Panc1 (cell line): ENCODE measurements at regions not wholly inside any gene's neighbourhood (a gene's known extent, or its start where the extent isn't known, plus 50 kb on each side); places are given as distances from the start of the nearest gene placed in this dataset.

Source experiments
- ATAC-seq: fragments of 200-7000 bp; cut with Tn5 transposase; 2 replicates; pipeline ENCODE4 v1.9.1; 2020; ENCODE audit warnings: mild to moderate bottlenecking, moderate library complexity
- BruUV-seq: library from RNA; stranded (reverse); fragments of 400-500 nt; replicated peaks from 2 replicates; lab custom pipeline; 2021; lab: Mats Ljungman, UMichigan
- CTCF ChIA-PET: fragments of 300-600 bp; sonication (Branson Sonifier 250); formaldehyde crosslinking; loops from one replicate; lab custom pipeline; 2022; ENCODE audit warnings: antibody characterized with exemption; lab: Charles Lee
- POLR2A ChIA-PET: fragments of 300-600 bp; sonication (Branson Sonifier 250); formaldehyde crosslinking; loops from one replicate; lab custom pipeline; 2022; ENCODE audit warnings: antibody characterized with exemption; lab: Charles Lee
- DNase-seq: peaks from one replicate; pipeline ENCODE4 v3.0.0-alpha.2; 2010; ENCODE audit warnings: low read depth, low spot score
- H3K27ac ChIP-seq: 2 replicates; pipeline ENCODE4 v1.5.1; 2011; ENCODE audit warnings: mild to moderate bottlenecking, low read length, inconsistent platforms
- H3K27me3 ChIP-seq: fragments of 200-500 bp; sonication (Bioruptor generic); 2 replicates; pipeline ENCODE4 v1.6.0; 2014; ENCODE audit warnings: low read length, inconsistent platforms; ENCODE audit not compliant: control insufficient read depth, insufficient read depth
- H3K36me3 ChIP-seq: fragments of 200-500 bp; sonication (Bioruptor generic); 2 replicates; pipeline ENCODE4 v1.5.1; 2014; ENCODE audit warnings: inconsistent platforms, mild to moderate bottlenecking, low read length, moderate library complexity; ENCODE audit not compliant: control insufficient read depth, insufficient read depth
- H3K4me1 ChIP-seq: 2 replicates; pipeline ENCODE4 v1.5.1; 2011; ENCODE audit warnings: inconsistent platforms, mild to moderate bottlenecking, low read length, moderate library complexity; ENCODE audit not compliant: control insufficient read depth, insufficient read depth
- H3K4me3 ChIP-seq, 2 experiments: 2 replicates each; pipeline ENCODE4 v1.5.1; 2011 to 2012; ENCODE audit warnings: low read depth in 2 of 2, low read length in 2 of 2, mild to moderate bottlenecking in 2 of 2, inconsistent platforms in 1 of 2, moderate library complexity in 1 of 2
- H3K9me3 ChIP-seq: fragments of 200-500 bp; sonication (Bioruptor generic); 2 replicates; pipeline ENCODE4 v1.5.1; 2014; ENCODE audit warnings: low read depth, mild to moderate bottlenecking, inconsistent platforms, low read length, moderate library complexity; ENCODE audit not compliant: control insufficient read depth, insufficient read depth
- POLR2AphosphoS5 ChIP-seq: IDR thresholded peaks from 2 replicates; pipeline ENCODE4 v1.6.1; 2012; ENCODE audit warnings: mild to moderate bottlenecking, low read depth, low read length, moderate library complexity
- SIN3A ChIP-seq: IDR thresholded peaks from 2 replicates; pipeline ENCODE4 v1.6.1; 2012; ENCODE audit warnings: low read depth, mild to moderate bottlenecking, low read length, moderate library complexity, borderline replicate concordance; ENCODE audit not compliant: insufficient read depth
- TCF7L2 ChIP-seq: IDR thresholded peaks from 2 replicates; pipeline ENCODE4 v1.6.1; 2011; ENCODE audit warnings: mild to moderate bottlenecking, low read depth, low read length, inconsistent platforms
- in situ Hi-C: cut with HindIII; loops from 2 replicates; pipeline ENCODE4 v1.10.0; 2016; ENCODE audit warnings: low sequenced_read_pairs, low pct_unique_long_range_greater_than_20kb
- intact Hi-C: fragments of 100-400 bp; cut with micrococcal nuclease; formaldehyde crosslinking; loops from one replicate; pipeline ENCODE4 v1.10.0; 2022; ENCODE audit not compliant: unreplicated experiment
- TF ChIP-seq, protein P1 (sequence below), 2 experiments: IDR thresholded peaks; 2 replicates each; pipeline ENCODE4 v1.6.1; 2011 to 2012; ENCODE audit warnings: low read depth in 2 of 2, control low read depth in 1 of 2, low read length in 1 of 2, mild to moderate bottlenecking in 1 of 2, moderate library complexity in 1 of 2; ENCODE audit not compliant: insufficient read depth in 1 of 2
- TF ChIP-seq, protein P2 (sequence below): fragments of 450-650 bp; IDR thresholded peaks from 2 replicates; pipeline ENCODE4 v1.5.1; 2017; ENCODE audit warnings: mild to moderate bottlenecking

DNA sequence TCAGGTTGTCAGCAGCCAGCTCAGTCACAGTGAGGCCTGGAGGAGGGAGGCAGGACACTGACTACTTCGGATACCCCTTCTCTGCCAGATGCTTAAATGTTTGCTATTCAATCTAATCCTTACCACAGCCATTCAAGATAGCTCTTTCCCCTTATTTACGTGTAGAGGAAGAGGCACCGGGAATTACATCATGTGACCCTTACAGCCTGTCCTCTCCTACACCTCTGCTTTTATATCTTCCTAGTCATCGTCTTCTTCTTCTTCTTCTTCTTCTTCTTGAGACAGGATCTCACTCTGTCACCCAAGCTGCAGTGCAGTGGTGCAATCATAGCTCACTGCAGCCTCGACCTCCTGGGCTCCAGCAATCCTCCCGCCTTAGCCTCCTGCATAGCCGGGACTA, 148.1 kb upstream of the NEDD9 start:
- Histone ChIP-seq H3K4me3 (no peak overlapping the region), H3K27me3 (no peaks in the 10 kb centered on the region), H3K36me3 (no peaks in the 10 kb centered on the region), H3K27ac (no peak overlapping the region), H3K4me1 (no peaks in the 10 kb centered on the region), H3K9me3 (no peaks in the 10 kb centered on the region)
- BruUV-seq = no TSS peak
- no peak for ATAC-seq
- in situ Hi-C loops = no loop called here
- DNase-seq = no peak
- ChIA-PET POLR2A (no interaction called here), CTCF (no interaction called here)
- TF ChIP-seq, protein P1, sequence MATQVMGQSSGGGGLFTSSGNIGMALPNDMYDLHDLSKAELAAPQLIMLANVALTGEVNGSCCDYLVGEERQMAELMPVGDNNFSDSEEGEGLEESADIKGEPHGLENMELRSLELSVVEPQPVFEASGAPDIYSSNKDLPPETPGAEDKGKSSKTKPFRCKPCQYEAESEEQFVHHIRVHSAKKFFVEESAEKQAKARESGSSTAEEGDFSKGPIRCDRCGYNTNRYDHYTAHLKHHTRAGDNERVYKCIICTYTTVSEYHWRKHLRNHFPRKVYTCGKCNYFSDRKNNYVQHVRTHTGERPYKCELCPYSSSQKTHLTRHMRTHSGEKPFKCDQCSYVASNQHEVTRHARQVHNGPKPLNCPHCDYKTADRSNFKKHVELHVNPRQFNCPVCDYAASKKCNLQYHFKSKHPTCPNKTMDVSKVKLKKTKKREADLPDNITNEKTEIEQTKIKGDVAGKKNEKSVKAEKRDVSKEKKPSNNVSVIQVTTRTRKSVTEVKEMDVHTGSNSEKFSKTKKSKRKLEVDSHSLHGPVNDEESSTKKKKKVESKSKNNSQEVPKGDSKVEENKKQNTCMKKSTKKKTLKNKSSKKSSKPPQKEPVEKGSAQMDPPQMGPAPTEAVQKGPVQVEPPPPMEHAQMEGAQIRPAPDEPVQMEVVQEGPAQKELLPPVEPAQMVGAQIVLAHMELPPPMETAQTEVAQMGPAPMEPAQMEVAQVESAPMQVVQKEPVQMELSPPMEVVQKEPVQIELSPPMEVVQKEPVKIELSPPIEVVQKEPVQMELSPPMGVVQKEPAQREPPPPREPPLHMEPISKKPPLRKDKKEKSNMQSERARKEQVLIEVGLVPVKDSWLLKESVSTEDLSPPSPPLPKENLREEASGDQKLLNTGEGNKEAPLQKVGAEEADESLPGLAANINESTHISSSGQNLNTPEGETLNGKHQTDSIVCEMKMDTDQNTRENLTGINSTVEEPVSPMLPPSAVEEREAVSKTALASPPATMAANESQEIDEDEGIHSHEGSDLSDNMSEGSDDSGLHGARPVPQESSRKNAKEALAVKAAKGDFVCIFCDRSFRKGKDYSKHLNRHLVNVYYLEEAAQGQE (IDR thresholded peaks at IDR 0.05; ENCODE audit: insufficient read depth in 1 of 2, low read depth in 2 of 2, low read length in 1 of 2) = no peak
- no peak for TF ChIP-seq POLR2AphosphoS5
- TF ChIP-seq, protein P2, sequence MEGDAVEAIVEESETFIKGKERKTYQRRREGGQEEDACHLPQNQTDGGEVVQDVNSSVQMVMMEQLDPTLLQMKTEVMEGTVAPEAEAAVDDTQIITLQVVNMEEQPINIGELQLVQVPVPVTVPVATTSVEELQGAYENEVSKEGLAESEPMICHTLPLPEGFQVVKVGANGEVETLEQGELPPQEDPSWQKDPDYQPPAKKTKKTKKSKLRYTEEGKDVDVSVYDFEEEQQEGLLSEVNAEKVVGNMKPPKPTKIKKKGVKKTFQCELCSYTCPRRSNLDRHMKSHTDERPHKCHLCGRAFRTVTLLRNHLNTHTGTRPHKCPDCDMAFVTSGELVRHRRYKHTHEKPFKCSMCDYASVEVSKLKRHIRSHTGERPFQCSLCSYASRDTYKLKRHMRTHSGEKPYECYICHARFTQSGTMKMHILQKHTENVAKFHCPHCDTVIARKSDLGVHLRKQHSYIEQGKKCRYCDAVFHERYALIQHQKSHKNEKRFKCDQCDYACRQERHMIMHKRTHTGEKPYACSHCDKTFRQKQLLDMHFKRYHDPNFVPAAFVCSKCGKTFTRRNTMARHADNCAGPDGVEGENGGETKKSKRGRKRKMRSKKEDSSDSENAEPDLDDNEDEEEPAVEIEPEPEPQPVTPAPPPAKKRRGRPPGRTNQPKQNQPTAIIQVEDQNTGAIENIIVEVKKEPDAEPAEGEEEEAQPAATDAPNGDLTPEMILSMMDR = no peak
- no peak for TF ChIP-seq TCF7L2
- intact Hi-C loops = no loop called here

DNA sequence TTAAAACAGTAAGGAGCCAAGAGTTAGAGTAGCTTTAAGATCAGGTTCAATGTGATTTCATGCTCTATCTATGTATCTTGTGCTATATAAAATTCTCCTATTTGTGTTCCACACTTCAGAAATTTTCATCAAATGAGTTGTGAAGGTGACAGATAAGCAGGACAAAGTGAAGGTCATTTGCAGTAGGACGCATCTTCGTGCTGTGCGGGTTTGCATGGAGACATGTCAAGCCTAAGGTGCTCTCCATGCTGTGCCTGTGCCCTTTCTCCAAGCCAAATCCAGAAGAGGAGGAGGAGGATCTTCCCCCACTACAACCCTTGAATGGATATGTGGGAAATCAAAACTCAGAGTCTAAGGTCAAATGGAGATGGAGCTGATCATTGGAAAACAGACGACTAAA, 147.3 kb upstream of the NEDD9 start:
- Histone ChIP-seq H3K27ac (no peak overlapping the region), H3K36me3 (no peaks in the 10 kb centered on the region), H3K4me3 (no peak overlapping the region), H3K9me3 (no peaks in the 10 kb centered on the region), H3K27me3 (no peaks in the 10 kb centered on the region), H3K4me1 (no peaks in the 10 kb centered on the region)
- ATAC-seq (no peak), DNase-seq (no peak)
- intact Hi-C loops = no loop called here
- ChIA-PET POLR2A (no interaction called here), CTCF (no interaction called here)
- in situ Hi-C loops = no loop called here
- TF ChIP-seq, protein P1 (IDR thresholded peaks at IDR 0.05; ENCODE audit: insufficient read depth in 1 of 2, low read depth in 2 of 2, low read length in 1 of 2) = no peak
- TF ChIP-seq POLR2AphosphoS5 = no peak
- no peak for TF ChIP-seq SIN3A
- no peak for TF ChIP-seq TCF7L2
- TF ChIP-seq, protein P2 = no peak
- BruUV-seq = no TSS peak
